HG03565 (cell line): ENCODE measurements at regions not wholly inside any gene's neighbourhood (a gene's known extent, or its start where the extent isn't known, plus 50 kb on each side); places are given as distances from the start of the nearest gene placed in this dataset.
A peak's percentile ranks its signal among the peaks of the same experiment; 100 is the strongest.
"Not testable (repeated sequence)": the region's sequence is repeated elsewhere in the genome, so short reads cannot be mapped to it uniquely, and the experiment has no call there.

Experiments used
- ATAC-seq: cut with Tn5 transposase; IDR thresholded peaks from one replicate; pipeline ENCODE4 v1.9.1; 2021; ENCODE audit warnings: mild to moderate bottlenecking, moderate library complexity; ENCODE audit not compliant: unreplicated experiment

GRCh38 chr1:177432897-177433296 lies 262.1 kb downstream of the BRINP2 start:
- no peak for ATAC-seq

- no peak for ATAC-seq
Observed at GRCh38 chr1:177431123-177431522, 260.4 kb downstream of the BRINP2 start.

- no peak for ATAC-seq
Observed at GRCh38 chr1:177429234-177429633, 258.5 kb downstream of the BRINP2 start.

DNA sequence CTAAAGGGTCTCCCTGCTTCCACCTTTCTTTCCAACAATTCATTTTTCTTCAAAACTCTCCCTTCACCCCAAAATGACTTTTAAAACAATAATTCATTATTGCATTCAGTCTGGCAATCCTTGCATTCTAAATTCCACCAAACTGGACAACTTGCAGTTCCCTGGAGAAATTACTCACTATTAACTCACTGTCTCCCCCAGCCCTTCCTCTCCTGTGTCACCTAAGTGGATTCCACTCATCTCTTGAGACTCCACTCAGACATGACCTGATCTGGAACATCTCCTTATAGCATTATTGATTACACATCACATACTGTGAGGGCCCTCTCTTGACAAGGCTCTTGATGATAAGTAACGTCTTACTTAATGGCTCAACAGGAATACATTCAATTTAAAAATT lies 257.1 kb downstream of the BRINP2 start:
- no peak for ATAC-seq

DNA sequence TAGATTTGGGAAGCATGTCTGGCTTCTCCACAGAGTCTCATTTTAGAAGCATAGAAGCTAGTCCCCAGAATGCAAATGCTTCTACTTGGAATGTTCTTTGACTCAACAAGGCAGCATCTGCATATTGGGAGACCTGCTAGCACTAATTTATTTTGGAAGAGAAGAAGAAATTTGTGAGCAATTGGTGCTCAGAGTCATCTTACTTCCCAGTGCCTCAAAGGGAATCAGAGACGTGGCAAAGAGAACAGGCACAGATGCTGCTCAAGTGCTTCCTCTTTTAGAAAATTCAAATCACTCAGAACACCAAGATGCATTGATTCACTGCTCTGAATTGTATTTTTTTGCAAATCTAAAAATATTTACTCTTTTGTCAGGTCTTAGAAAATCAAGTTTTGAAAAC lies 255.7 kb downstream of the BRINP2 start:
- no peak for ATAC-seq

DNA sequence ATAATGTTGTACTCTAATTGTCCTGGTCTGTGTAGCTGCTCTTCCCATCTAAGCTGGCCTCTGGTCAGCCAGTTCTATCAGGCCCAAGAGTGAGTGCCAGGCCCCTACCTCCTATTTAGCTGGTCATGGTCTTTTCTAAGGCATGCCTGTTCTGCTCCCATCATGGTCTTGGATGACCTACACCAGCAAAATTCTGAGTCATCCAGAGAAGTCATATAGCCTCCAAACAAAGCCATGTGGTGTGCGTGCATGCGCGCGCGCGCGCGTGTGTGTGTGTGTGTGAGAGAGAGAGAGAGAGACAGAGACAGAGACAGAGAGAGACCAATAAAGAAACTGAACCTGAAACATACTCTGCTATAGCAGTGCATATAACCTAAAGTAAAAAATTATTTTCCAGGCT lies 254.4 kb downstream of the BRINP2 start:
- no peak for ATAC-seq

GRCh38 chr1:177424744-177425143 lies 254.0 kb downstream of the BRINP2 start:
- no peak for ATAC-seq

DNA sequence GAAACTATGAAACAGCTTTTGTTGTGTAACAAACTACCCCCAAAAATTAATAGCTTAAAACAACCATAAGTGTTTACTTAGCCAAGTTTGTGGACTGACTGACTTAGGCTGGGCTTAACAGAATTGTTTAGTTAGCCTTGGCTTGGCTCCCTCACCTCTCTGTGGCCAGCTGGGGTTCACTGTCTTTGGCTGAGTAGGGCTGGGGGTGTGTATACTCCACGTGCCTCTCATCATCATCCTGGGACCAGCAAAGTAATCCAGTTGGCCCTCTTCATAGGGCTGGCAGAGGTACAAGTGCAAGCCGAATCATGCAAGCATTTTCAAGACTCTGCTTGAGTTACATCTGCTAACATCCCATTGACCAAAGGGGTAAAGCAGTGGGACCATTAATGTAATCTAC lies 252.3 kb downstream of the BRINP2 start:
- ATAC-seq, result no peak

- ATAC-seq, result no peak
Observed at GRCh38 chr1:177413982-177414596, 243.3 kb downstream of the BRINP2 start.

DNA sequence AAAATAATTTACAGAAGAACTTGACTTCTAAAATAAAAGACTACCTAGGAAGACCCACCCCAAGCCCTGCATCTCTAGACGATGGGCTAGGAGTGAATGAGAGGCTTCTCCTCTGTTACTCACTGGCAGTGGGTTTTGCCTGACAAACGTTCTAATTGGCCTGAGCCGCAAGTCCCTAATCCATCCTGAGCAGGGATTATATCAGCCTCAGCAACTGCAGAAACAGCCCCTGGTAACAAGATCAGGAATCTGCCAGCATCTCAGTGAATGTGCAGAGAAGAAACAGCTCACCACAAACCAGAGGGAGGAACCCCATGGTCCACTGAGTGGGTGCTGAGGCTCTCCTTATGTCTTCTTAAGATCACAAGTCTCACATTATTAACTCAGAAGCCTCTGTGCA lies 240.6 kb downstream of the BRINP2 start:
- ATAC-seq, result no peak

DNA sequence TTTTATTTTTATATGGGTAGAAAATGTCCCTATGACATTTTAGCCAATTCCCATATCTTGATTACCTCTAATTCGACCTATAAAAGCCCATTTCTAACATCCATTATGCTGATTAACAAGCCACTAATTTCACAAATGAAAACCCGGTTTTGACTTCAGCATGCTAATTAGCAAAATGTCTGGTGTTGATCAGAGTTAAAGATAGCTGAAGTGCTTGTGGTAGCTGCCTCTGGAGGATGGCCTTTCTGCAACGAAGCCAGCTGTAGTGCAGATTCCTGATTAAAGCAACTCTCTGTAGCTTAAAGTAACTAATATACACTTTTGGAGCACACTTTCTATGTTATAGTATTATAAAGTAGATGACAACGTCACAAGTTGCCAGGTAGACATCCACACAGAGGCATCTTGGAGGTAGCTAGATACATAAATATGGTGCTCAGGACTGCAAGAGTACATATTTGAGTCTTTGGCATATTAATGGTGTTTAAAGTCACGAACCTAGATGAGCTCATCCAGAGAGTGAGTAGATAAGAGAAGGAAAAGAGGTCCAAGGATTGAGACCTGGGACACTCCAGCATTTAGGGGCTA lies 239.5 kb downstream of the BRINP2 start:
- no peak for ATAC-seq

- not testable (repeated sequence) for ATAC-seq
Observed at GRCh38 chr1:177406323-177406722, 235.6 kb downstream of the BRINP2 start.

GRCh38 chr1:177392336-177392735 lies 221.6 kb downstream of the BRINP2 start:
- no peak for ATAC-seq

DNA sequence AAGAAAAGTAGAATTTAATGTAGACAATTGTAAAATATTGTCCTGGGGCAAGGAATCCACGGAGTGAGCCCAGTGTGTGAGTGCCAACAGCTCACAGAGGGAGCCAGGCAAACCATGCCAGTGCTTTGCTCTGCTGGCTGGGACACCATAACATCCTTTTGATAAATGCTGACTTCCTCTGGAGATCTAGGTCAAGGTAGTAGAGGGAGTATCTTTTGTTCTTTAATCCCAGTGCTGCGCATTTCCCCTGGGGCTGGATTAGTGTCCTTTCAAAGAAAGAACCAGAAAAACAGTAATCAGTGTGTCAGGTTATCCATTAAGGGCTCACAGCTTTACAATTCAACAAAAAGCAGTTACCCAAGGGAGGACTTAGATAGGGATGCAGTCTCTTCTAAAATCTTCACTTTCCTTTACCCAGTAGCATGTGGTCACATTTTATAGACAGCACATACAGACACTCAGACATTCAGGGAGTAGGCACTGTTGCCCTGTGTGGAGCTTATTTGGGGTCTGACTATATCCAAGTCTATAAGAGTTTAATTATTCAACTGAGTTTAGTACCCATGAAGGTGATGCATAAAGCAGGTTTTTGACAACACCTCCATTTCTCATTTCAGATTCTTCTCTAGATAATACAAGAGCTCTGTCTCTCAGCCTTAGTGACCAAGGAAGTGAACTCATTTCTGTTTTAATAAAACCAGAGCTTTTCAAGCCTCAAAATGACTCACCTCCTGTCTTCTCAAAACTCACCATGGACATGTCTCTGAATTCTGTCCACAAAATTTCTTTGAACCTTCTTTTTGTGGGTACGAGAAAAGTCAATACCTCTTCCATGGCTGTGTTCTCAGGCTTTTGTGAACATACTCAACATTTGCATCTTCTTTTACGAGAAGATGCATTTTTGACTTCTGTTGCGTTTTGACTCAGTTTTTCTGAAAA lies 215.3 kb downstream of the BRINP2 start:
- ATAC-seq, result peak; percentile 78

GRCh38 chr1:177384461-177384860 lies 213.7 kb downstream of the BRINP2 start:
- ATAC-seq, result no peak

- no peak for ATAC-seq
Observed at GRCh38 chr1:177383715-177384114, 213.0 kb downstream of the BRINP2 start.

GRCh38 chr1:177377866-177378265 lies 207.1 kb downstream of the BRINP2 start:
- no peak for ATAC-seq

DNA sequence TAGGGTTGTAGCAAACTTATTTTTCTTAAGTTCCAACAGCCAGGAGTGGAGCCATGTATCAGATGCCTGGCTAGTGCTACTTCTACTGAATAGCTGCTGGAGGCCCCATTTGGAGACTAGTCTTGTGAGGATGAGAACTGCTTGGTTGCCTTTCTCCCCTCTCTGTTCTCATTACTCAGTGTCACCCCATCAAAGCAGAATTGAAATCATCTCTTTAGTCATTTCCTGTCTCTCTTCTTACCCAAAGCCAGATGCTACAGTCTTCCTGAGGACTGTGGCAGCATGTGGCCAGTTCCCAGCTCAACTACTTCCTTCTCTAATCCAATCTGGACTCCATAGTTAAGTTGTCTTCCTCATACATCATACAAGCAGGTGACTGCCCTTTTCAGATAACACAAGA lies 197.5 kb downstream of the BRINP2 start:
- peak; percentile 78 for ATAC-seq

DNA sequence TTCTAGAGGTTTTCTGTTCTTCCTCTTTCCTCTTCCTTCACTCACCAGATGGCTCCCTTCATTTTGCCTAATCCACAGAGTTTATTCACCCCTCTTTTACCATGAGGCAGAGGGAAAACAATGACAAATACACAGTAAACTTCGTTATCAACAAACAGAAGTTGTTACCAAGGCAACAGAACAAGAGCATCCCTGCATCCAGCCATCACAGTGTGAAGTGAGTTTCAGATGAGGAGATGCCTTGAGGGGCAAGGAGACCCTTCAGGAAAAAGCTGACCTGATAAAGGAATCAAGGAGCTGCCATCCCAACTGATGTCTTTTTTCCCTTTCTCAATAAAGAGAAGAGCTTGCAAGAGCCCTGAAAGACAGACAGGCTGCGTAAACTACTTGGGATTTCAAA lies 195.3 kb downstream of the BRINP2 start:
- ATAC-seq, result no peak

DNA sequence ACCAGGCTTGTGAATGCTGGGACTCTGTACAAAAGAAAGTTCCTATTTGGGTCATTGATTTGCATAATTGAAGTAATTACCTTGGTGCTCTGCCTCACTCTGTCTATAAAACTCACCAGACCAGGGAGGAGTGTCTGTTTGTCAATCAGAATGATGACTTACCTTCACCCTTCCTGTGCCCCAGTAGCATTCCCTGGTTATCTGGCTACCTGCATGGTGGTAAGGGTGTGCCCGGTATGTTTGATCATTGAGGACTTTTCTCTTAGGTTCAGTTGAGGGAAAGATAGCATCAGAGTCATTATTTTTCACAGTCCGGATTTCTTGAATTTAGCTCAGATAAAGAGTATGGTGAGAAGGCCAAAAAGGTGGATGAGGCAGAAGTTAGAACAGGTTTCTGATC lies 190.0 kb downstream of the BRINP2 start:
- no peak for ATAC-seq

- ATAC-seq, result no peak
Observed at GRCh38 chr1:177356674-177357435, 186.1 kb downstream of the BRINP2 start.
